ENCODE measurements at regions not wholly inside any gene's neighbourhood (a gene's known extent, or its start where the extent isn't known, plus 50 kb on each side); places are given as distances from the start of the nearest gene placed in this dataset.
"Not testable (repeated sequence)": the region's sequence is repeated elsewhere in the genome, so short reads cannot be mapped to it uniquely, and the experiment has no call there.

DNA sequence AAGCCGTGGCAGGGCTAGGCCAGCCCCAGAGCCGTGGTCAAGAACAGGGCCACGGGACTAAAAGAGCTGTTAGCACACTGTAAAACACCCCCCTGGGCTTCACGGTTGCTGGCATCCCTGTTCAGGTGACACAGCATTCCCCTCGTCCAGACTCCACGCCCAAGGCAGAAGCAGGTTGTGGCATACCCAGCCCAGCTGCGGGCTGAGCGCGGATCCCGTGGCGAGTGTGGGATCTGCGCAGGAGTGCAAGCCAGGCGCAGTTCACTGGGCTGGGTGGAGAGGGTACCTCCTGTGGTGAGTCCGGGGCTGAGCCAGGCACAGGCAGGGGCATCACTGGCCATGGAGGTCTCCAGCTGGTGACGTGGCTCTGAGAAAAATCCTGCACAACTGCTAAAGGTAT lies 199.1 kb downstream of the FZD1 start:
- Histone ChIP-seq H3K9ac (ENCODE audit: insufficient read length) (no peak overlapping the region), H3K9me3 (ENCODE audit: low read depth, low read length) (no peaks in the 10 kb centered on the region), H3K36me3 (ENCODE audit: insufficient read depth, low read length) (no peaks in the 10 kb centered on the region), H3K4me3 (no peak overlapping the region), H3K27ac (no peak overlapping the region)
- TF ChIP-seq EZH2 (IDR thresholded peaks at IDR 0.05) (no peak), POLR2AphosphoS5 (IDR thresholded peaks at IDR 0.05; ENCODE audit: borderline replicate concordance, low read depth, low read length) (no peak), FOXP2 (optimal IDR thresholded peaks at IDR 0.05; ENCODE audit: control extremely low read depth, extremely low read length, insufficient read depth) (no peak)
- DNase-seq (ENCODE audit: low read depth, low spot score), result no peak

DNA sequence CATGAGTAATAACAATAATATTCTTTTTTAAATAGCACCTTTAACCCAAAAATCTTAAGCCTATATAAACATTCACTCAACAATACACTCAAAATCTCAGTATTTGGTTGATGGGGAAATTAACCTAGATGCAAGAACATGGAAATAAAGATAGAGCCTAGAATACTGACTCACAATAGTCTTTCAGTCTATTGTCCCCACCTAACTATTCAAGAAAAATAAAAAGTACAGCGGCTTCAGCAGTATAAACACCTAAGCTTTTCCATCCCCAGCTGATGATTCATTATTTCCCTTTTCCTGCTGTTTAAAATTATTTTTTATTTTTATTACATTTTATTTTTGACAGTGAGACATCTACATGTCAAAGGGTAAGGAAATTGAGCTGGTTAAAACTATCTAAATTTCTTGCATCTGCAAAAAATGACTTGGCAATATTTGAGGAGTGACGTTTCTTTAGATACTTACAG lies 201.4 kb downstream of the FZD1 start:
- Histone ChIP-seq H3K9ac (ENCODE audit: insufficient read length) (no peak overlapping the region), H3K9me3 (ENCODE audit: low read depth, low read length) (no peaks in the 10 kb centered on the region), H3K27ac (no peak overlapping the region), H3K4me3 (no peak overlapping the region), H3K36me3 (ENCODE audit: insufficient read depth, low read length) (no peaks in the 10 kb centered on the region)
- DNase-seq (ENCODE audit: low read depth, low spot score), result no peak
- no peak for TF ChIP-seq EZH2 (IDR thresholded peaks at IDR 0.05)
- no peak for TF ChIP-seq FOXP2 (optimal IDR thresholded peaks at IDR 0.05; ENCODE audit: control extremely low read depth, extremely low read length, insufficient read depth)
- no peak for TF ChIP-seq POLR2AphosphoS5 (IDR thresholded peaks at IDR 0.05; ENCODE audit: borderline replicate concordance, low read depth, low read length)

DNA sequence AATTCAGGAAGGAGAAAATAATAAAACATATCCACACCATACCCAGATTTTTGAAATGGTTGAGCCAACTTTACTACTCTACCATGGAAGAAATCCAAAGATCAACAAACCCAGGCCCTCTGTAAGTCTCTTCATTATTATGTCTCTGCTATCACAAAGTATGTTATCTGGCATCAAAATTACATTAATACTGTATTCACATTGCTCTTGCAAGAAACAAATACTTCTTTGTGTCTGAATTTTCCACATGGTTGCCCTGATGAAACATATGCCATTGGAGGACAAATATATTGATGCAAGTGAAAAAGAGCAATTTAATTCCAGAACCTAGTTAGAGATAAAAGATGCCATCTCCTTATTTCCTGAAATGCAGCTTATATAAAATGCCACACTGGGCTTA lies 204.0 kb downstream of the FZD1 start:
- H3K9me3 ChIP-seq (ENCODE audit: low read depth, low read length), result no peaks in the 10 kb centered on the region; the same call in 1 of the 2 replicates
- TF ChIP-seq EZH2 (IDR thresholded peaks at IDR 0.05) (no peak), POLR2AphosphoS5 (IDR thresholded peaks at IDR 0.05; ENCODE audit: borderline replicate concordance, low read depth, low read length) (no peak), FOXP2 (optimal IDR thresholded peaks at IDR 0.05; ENCODE audit: control extremely low read depth, extremely low read length, insufficient read depth) (no peak)

DNA sequence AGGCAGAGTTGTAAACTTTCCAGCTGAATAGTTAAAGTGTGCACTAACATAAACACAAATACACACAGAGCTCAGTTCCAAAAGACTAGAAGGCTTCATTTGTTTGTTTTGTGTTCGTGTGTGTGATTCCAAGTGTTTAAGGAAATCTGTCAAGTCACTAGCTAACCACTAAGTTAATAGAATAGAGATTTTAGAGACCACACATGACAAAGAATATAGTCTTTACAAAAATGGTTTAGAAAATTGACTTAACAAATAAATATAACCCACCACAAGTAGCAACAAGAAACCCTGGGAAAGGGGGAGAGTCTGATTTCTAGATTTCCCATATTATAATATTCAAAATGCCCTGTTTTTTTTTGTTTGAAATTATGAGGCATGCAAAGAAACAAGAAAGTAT lies 209.4 kb downstream of the FZD1 start:
- no peak for DNase-seq (ENCODE audit: low read depth, low spot score)

More for the DNA sequence above, 204.0 kb downstream of the FZD1 start:
- Histone ChIP-seq H3K9ac (ENCODE audit: insufficient read length) (no peak overlapping the region), H3K4me3 (no peak overlapping the region), H3K36me3 (ENCODE audit: insufficient read depth, low read length) (no peaks in the 10 kb centered on the region), H3K27ac (no peak overlapping the region)
- DNase-seq (ENCODE audit: low read depth, low spot score), result no peak

DNA sequence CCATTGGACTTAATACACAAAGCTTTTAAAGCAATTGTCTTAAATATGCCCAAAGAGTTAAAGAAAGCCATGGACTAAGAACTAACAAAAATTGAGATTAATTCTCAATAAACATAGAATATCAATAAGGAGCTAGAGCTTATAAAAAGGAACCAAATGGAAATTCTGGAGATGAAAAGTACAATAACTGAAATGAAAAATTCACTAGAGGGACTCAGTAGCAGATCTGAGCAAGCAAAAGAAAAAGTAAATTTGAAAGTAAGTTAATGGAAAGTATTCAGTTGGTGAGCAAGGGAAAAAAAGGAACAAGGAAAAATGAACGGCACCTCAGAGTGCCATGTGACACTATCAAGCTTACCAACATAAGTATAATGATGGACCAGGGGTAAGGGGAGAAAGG lies 209.8 kb downstream of the FZD1 start:
- Histone ChIP-seq H3K36me3 (ENCODE audit: insufficient read depth, low read length) (no peaks in the 10 kb centered on the region), H3K9me3 (ENCODE audit: low read depth, low read length) (no peaks in the 10 kb centered on the region; the same call in 1 of the 2 replicates), H3K9ac (ENCODE audit: insufficient read length) (no peak overlapping the region), H3K27ac (no peak overlapping the region), H3K4me3 (no peak overlapping the region)
- no peak for TF ChIP-seq POLR2AphosphoS5 (IDR thresholded peaks at IDR 0.05; ENCODE audit: borderline replicate concordance, low read depth, low read length)
- TF ChIP-seq FOXP2 (optimal IDR thresholded peaks at IDR 0.05; ENCODE audit: control extremely low read depth, extremely low read length, insufficient read depth), result no peak
- TF ChIP-seq EZH2 (IDR thresholded peaks at IDR 0.05), result no peak
- DNase-seq (ENCODE audit: low read depth, low spot score), result no peak

More for the DNA sequence above, 209.4 kb downstream of the FZD1 start:
- Histone ChIP-seq H3K27ac (no peak overlapping the region), H3K4me3 (no peak overlapping the region), H3K9ac (ENCODE audit: insufficient read length) (no peak overlapping the region), H3K9me3 (ENCODE audit: low read depth, low read length) (no peaks in the 10 kb centered on the region; the same call in 1 of the 2 replicates), H3K36me3 (ENCODE audit: insufficient read depth, low read length) (no peaks in the 10 kb centered on the region)
- TF ChIP-seq EZH2 (IDR thresholded peaks at IDR 0.05) (no peak), POLR2AphosphoS5 (IDR thresholded peaks at IDR 0.05; ENCODE audit: borderline replicate concordance, low read depth, low read length) (no peak), FOXP2 (optimal IDR thresholded peaks at IDR 0.05; ENCODE audit: control extremely low read depth, extremely low read length, insufficient read depth) (no peak)

DNA sequence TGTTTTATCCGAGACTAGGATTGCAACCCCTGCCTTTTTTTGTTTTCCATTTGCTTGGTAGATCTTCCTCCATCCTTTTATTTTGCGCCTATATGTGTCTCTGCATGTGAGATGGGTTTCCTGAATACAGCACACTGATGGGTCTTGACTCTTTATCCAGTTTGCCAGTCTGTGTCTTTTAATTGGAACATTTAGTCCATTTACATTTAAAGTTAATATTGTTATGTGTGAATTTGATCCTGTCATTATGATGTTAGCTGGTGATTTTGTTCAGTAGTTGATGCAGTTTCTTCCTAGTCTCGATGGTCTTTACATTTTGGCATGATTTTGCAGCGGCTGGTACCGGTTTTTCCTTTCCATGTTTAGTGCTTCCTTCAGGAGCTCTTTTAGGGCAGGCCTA lies 216.2 kb downstream of the FZD1 start:
- not testable (repeated sequence) for H3K4me3 ChIP-seq; DNase-seq (ENCODE audit: low read depth, low spot score); H3K36me3 ChIP-seq (ENCODE audit: insufficient read depth, low read length); H3K9ac ChIP-seq (ENCODE audit: insufficient read length); H3K27ac ChIP-seq; H3K9me3 ChIP-seq (ENCODE audit: low read depth, low read length)

DNA sequence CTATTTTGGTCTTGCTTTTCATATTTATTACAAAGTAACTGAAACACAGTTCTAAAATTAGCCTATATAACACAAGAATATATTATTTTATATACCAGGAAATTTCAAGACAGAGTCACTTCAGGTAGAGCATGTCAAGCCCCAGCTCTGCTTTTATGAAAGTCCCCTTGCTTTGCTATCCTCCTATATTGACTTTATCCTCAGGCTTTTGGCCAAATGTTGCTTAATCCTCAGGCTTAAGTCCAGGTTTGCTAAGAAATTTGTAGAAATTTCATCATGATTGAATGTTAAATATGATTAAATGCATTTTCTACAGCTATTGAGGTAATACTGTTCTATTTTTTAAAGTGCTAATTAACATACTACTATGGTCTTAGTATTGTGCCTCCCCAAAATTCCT lies 227.6 kb downstream of the FZD1 start:
- no peak overlapping the region for H3K27ac ChIP-seq
- TF ChIP-seq EZH2 (IDR thresholded peaks at IDR 0.05), result no peak
- TF ChIP-seq POLR2AphosphoS5 (IDR thresholded peaks at IDR 0.05; ENCODE audit: borderline replicate concordance, low read depth, low read length), result no peak
- no peak for TF ChIP-seq FOXP2 (optimal IDR thresholded peaks at IDR 0.05; ENCODE audit: control extremely low read depth, extremely low read length, insufficient read depth)
- no peak overlapping the region for H3K4me3 ChIP-seq
- no peaks in the 10 kb centered on the region for H3K36me3 ChIP-seq (ENCODE audit: insufficient read depth, low read length)
- no peaks in the 10 kb centered on the region for H3K9me3 ChIP-seq (ENCODE audit: low read depth, low read length)
- no peak overlapping the region for H3K9ac ChIP-seq (ENCODE audit: insufficient read length)
- DNase-seq (ENCODE audit: low read depth, low spot score), result no peak

DNA sequence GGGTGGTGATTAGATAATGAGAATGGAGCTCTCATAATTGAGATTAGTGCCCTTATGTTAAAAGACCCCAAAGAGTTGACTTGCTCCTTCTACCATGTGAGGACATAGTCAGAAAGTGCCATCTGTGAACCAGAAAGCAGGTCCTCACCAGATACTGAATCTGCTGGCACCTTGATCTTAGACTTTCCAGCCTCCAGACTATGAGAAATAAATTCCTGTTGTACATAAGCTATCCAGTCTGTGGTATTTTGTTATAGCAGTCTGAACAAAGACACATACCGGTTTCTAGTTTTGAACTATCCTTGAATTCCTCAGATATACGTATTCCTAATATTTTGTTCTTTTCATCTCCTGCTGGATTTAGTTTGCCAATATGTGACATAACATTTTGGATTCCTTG lies 228.1 kb downstream of the FZD1 start:
- H3K9me3 ChIP-seq (ENCODE audit: low read depth, low read length), result no peaks in the 10 kb centered on the region
- H3K36me3 ChIP-seq (ENCODE audit: insufficient read depth, low read length), result no peaks in the 10 kb centered on the region
- H3K9ac ChIP-seq (ENCODE audit: insufficient read length), result no peak overlapping the region

DNA sequence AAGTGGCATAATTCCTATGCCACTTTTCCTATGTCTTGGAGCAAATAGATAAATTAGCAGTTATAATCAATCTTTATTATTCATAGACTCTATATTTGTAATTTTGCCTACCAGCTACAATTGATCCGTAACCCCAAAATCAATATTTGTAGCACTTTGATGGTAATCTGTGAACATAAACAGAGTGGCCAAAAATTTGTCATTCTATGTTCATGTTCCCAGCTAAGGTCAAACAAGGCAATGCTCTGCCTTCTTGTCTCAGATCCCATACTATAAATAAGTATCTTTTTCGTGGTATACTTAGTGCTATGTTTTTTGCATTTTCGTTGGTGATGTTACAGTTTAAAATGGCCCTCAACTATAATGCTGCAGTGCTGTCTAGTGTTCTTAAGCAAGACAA lies 228.5 kb downstream of the FZD1 start:
- no peak for DNase-seq (ENCODE audit: low read depth, low spot score)
- no peaks in the 10 kb centered on the region for H3K9me3 ChIP-seq (ENCODE audit: low read depth, low read length)
- H3K4me3 ChIP-seq, result no peak overlapping the region
- no peak overlapping the region for H3K27ac ChIP-seq
- TF ChIP-seq EZH2 (IDR thresholded peaks at IDR 0.05) (no peak), POLR2AphosphoS5 (IDR thresholded peaks at IDR 0.05; ENCODE audit: borderline replicate concordance, low read depth, low read length) (no peak), FOXP2 (optimal IDR thresholded peaks at IDR 0.05; ENCODE audit: control extremely low read depth, extremely low read length, insufficient read depth) (no peak)
- no peak overlapping the region for H3K9ac ChIP-seq (ENCODE audit: insufficient read length)
- no peaks in the 10 kb centered on the region for H3K36me3 ChIP-seq (ENCODE audit: insufficient read depth, low read length)

More for the DNA sequence above, 228.1 kb downstream of the FZD1 start:
- no peak overlapping the region for H3K27ac ChIP-seq
- H3K4me3 ChIP-seq, result no peak overlapping the region
- TF ChIP-seq EZH2 (IDR thresholded peaks at IDR 0.05), result no peak
- TF ChIP-seq FOXP2 (optimal IDR thresholded peaks at IDR 0.05; ENCODE audit: control extremely low read depth, extremely low read length, insufficient read depth), result no peak
- no peak for TF ChIP-seq POLR2AphosphoS5 (IDR thresholded peaks at IDR 0.05; ENCODE audit: borderline replicate concordance, low read depth, low read length)
- DNase-seq (ENCODE audit: low read depth, low spot score), result no peak

Measured in SK-N-MC (cell line).